ENCODE measurements at regions not wholly inside any gene's neighbourhood (a gene's known extent, or its start where the extent isn't known, plus 50 kb on each side); places are given as distances from the start of the nearest gene placed in this dataset.

DNA sequence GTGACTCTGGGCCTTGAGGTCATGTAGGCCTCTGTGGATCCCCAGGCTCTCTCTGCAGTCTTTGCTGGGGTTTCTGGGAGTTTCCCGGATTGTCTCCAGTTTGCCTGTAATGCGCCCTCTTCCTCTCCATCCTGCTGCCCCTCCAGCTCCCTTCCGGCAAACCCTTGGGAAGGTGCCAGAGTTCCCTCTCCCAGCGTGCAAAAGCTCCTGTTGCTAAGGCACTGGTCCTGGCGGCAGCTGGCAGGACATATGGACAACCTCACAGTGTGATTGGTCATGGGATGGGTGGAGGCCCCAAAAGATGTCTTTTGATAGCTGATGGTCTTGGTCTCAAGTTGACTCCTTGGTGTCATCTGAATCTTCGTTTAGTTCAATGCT is 320.1 kb downstream of the CYP26B1 start:
- Histone ChIP-seq H2BK120ac (ENCODE audit: low read depth, low read length) (no peak overlapping the region), H3K36me3 (replicated peaks in 1 of 2; ENCODE audit: control insufficient read depth in 2 of 2, insufficient read depth in 2 of 2, low read length in 2 of 2) (no peaks in the 10 kb centered on the region), H2BK5ac (ENCODE audit: low read length) (no peak overlapping the region), H2AFZ (ENCODE audit: low read length) (no peak overlapping the region), H3K18ac (ENCODE audit: low read length) (peak overlapping the region; percentile 58), H3K79me1 (ENCODE audit: low read depth, low read length) (no peaks in the 10 kb centered on the region), H3K27ac (replicated peaks; ENCODE audit: low read length) (no peak overlapping the region), H3K4ac (ENCODE audit: low read length) (no peak overlapping the region), H3K27me3 (ENCODE audit: control insufficient read depth in 3 of 3, insufficient read depth in 3 of 3, low read depth in 1 of 3, low read length in 3 of 3) (peaks cover 0 to 4% (median 0%) of the 10 kb centered on the region in 3 experiments), H3K4me3 (ENCODE audit: low read length in 2 of 2) (no peak overlapping the region), H3K4me2 (ENCODE audit: insufficient read depth, low read length, poor library complexity, severe bottlenecking) (no peak overlapping the region), H3K4me1 (ENCODE audit: control insufficient read depth in 2 of 2, insufficient read depth in 1 of 2, low read depth in 1 of 2, low read length in 2 of 2) (no peaks in the 10 kb centered on the region), H4K8ac (ENCODE audit: low read depth, low read length) (no peak overlapping the region), H3K14ac (ENCODE audit: low read length) (no peak overlapping the region), H3K9me3 (replicated peaks in 1 of 2; ENCODE audit: control insufficient read depth in 2 of 2, insufficient read depth in 1 of 2, low read depth in 1 of 2, low read length in 2 of 2) (peaks cover 0 to 2% of the 10 kb centered on the region in 2 donors), H2AK5ac (ENCODE audit: low read depth, low read length) (no peak overlapping the region), H3K23ac (ENCODE audit: low read depth, low read length, poor library complexity) (no peak overlapping the region), H4K91ac (ENCODE audit: low read depth, low read length, poor library complexity) (no peak overlapping the region), H2BK15ac (ENCODE audit: low read length) (no peak overlapping the region), H3K9ac (ENCODE audit: low read depth, low read length, poor library complexity) (no peak overlapping the region), H2BK12ac (ENCODE audit: low read length) (no peak overlapping the region)
- DNase-seq (ENCODE audit: low spot score) = no peak
- WGBS, 2 donors (ENCODE audit: extremely low coverage in 2 of 2, insufficient read length in 2 of 2, insufficient replicate concordance in 1 of 2) = no CpG with 5 or more reads among the region's 6 CpGs

DNA sequence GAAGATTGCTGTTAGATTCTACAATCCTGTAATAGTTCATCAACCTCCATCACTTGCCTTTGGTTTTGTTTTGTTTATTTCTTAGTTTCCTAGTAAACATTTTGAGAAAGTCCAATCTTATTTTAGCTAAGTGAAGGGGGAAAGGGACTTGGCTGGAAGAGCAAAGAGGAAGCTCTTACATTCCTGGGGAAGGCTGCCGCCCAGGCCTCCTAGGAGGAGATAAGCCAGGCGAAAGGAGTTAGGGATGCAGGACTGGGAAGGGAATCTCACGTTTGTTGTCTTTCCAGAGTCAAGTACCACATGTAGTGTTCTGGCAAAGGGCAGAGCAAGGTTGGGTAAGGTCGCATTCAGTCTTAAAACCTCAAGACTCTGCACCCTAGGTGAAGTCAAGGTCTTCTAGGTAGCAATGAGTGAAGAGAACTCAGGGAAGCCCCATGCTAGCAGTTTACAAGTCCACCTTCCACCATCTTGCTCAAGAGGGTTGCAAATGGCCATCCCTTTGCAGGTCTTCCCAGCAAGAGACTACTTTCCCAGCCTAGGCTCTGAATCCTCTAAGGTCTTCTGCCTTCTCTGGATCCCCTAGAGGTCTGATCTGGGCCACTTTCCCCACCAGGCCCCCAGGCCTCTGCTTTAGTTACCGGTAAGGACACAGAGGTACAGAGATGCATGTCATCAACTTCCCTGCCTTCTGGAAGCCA is 320.7 kb downstream of the CYP26B1 start:
- WGBS, 2 donors (ENCODE audit: extremely low coverage in 2 of 2, insufficient read length in 2 of 2, insufficient replicate concordance in 1 of 2) = no CpG with 5 or more reads among the region's 5 CpGs
- no peak overlapping the region for H3K23ac ChIP-seq (ENCODE audit: low read depth, low read length, poor library complexity)
- no peak overlapping the region for H4K91ac ChIP-seq (ENCODE audit: low read depth, low read length, poor library complexity)
- no peak overlapping the region for H3K9ac ChIP-seq (ENCODE audit: low read depth, low read length, poor library complexity)
- H3K36me3 ChIP-seq (replicated peaks in 1 of 2; ENCODE audit: control insufficient read depth in 2 of 2, insufficient read depth in 2 of 2, low read length in 2 of 2) = no peaks in the 10 kb centered on the region
- no peak overlapping the region for H3K4me3 ChIP-seq (ENCODE audit: low read length in 2 of 2)
- no peak for DNase-seq (ENCODE audit: low spot score)
- H3K4ac ChIP-seq (ENCODE audit: low read length) = no peak overlapping the region
- H3K18ac ChIP-seq (ENCODE audit: low read length) = no peak overlapping the region
- no peaks in the 10 kb centered on the region for H3K79me1 ChIP-seq (ENCODE audit: low read depth, low read length)
- no peak overlapping the region for H2BK15ac ChIP-seq (ENCODE audit: low read length)
- no peak overlapping the region for H3K4me2 ChIP-seq (ENCODE audit: insufficient read depth, low read length, poor library complexity, severe bottlenecking)
- H3K9me3 ChIP-seq (replicated peaks in 1 of 2; ENCODE audit: control insufficient read depth in 2 of 2, insufficient read depth in 1 of 2, low read depth in 1 of 2, low read length in 2 of 2) = peaks cover 0 to 2% of the 10 kb centered on the region in 2 donors
- H4K8ac ChIP-seq (ENCODE audit: low read depth, low read length) = no peak overlapping the region
- peaks cover 0 to 4% (median 0%) of the 10 kb centered on the region in 3 experiments for H3K27me3 ChIP-seq (ENCODE audit: control insufficient read depth in 3 of 3, insufficient read depth in 3 of 3, low read depth in 1 of 3, low read length in 3 of 3)
- no peak overlapping the region for H2BK120ac ChIP-seq (ENCODE audit: low read depth, low read length)
- no peak overlapping the region for H2AFZ ChIP-seq (ENCODE audit: low read length)
- no peak overlapping the region for H2BK12ac ChIP-seq (ENCODE audit: low read length)
- H2AK5ac ChIP-seq (ENCODE audit: low read depth, low read length) = no peak overlapping the region
- no peaks in the 10 kb centered on the region for H3K4me1 ChIP-seq (ENCODE audit: control insufficient read depth in 2 of 2, insufficient read depth in 1 of 2, low read depth in 1 of 2, low read length in 2 of 2)
- no peak overlapping the region for H3K14ac ChIP-seq (ENCODE audit: low read length)
- H3K27ac ChIP-seq (replicated peaks; ENCODE audit: low read length) = no peak overlapping the region
- H2BK5ac ChIP-seq (ENCODE audit: low read length) = no peak overlapping the region

DNA sequence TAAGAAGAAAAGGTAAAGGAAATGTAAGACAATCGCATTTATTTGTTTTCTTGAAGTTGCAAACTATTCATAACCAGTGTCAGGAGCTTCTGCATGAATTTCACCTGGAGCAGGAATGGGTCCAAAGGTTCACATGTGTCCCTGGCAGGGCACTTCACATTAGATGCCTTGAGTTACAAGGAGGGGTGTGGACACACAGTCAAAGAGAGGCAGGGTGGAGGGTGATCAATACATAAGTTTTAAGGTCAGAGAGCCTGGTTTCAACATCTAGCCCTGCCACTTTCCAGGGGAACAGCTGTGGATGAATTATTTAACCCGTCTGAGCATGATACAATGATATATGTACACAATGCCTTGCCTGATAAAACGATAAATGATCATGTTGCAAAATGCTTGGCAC is 321.4 kb downstream of the CYP26B1 start:
- no peak overlapping the region for H3K4me2 ChIP-seq (ENCODE audit: insufficient read depth, low read length, poor library complexity, severe bottlenecking)
- peaks cover 0 to 2% of the 10 kb centered on the region in 2 donors for H3K9me3 ChIP-seq (replicated peaks in 1 of 2; ENCODE audit: control insufficient read depth in 2 of 2, insufficient read depth in 1 of 2, low read depth in 1 of 2, low read length in 2 of 2)
- H3K36me3 ChIP-seq (replicated peaks in 1 of 2; ENCODE audit: control insufficient read depth in 2 of 2, insufficient read depth in 2 of 2, low read length in 2 of 2) = no peaks in the 10 kb centered on the region
- no peak overlapping the region for H3K23ac ChIP-seq (ENCODE audit: low read depth, low read length, poor library complexity)
- H2AFZ ChIP-seq (ENCODE audit: low read length) = no peak overlapping the region
- H4K91ac ChIP-seq (ENCODE audit: low read depth, low read length, poor library complexity) = no peak overlapping the region
- H4K8ac ChIP-seq (ENCODE audit: low read depth, low read length) = no peak overlapping the region
- no peak for DNase-seq (ENCODE audit: low spot score)
- no peaks in the 10 kb centered on the region for H3K4me1 ChIP-seq (ENCODE audit: control insufficient read depth in 2 of 2, insufficient read depth in 1 of 2, low read depth in 1 of 2, low read length in 2 of 2)
- peaks cover 0 to 4% (median 0%) of the 10 kb centered on the region in 3 experiments for H3K27me3 ChIP-seq (ENCODE audit: control insufficient read depth in 3 of 3, insufficient read depth in 3 of 3, low read depth in 1 of 3, low read length in 3 of 3)
- H3K14ac ChIP-seq (ENCODE audit: low read length) = no peak overlapping the region
- no peak overlapping the region for H2AK5ac ChIP-seq (ENCODE audit: low read depth, low read length)
- no peak overlapping the region for H3K9ac ChIP-seq (ENCODE audit: low read depth, low read length, poor library complexity)
- H3K79me1 ChIP-seq (ENCODE audit: low read depth, low read length) = no peaks in the 10 kb centered on the region
- H2BK120ac ChIP-seq (ENCODE audit: low read depth, low read length) = no peak overlapping the region
- no peak overlapping the region for H3K4ac ChIP-seq (ENCODE audit: low read length)
- no peak overlapping the region for H2BK15ac ChIP-seq (ENCODE audit: low read length)
- no peak overlapping the region for H2BK12ac ChIP-seq (ENCODE audit: low read length)
- H3K4me3 ChIP-seq (ENCODE audit: low read length in 2 of 2) = no peak overlapping the region
- no peak overlapping the region for H2BK5ac ChIP-seq (ENCODE audit: low read length)
- WGBS, 2 donors (ENCODE audit: extremely low coverage in 2 of 2, insufficient read length in 2 of 2, insufficient replicate concordance in 1 of 2) = no CpG with 5 or more reads among the region's 3 CpGs
- H3K27ac ChIP-seq (replicated peaks; ENCODE audit: low read length) = no peak overlapping the region
- no peak overlapping the region for H3K18ac ChIP-seq (ENCODE audit: low read length)

DNA sequence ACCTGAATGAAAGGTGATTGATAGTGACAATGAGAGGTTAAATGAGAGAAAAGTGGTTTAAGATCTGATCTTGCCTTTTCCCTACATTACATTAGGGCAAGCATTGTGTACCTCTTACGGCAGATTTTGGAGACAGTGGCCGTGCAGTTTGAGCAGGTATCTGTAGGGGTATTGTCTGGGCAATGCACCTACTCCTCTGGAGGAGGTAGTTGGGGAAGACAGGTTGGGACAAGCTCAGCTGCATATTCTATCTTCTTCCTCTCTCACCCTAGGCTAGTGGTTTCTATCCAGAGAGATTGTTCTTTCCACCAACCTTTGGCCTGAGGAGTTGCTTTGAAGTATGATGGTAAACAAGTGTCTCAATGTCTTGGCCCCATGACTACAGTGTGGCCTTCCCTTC is 323.2 kb downstream of the CYP26B1 start:
- H3K4me2 ChIP-seq (ENCODE audit: insufficient read depth, low read length, poor library complexity, severe bottlenecking) = no peak overlapping the region
- no CpG with 5 or more reads among the region's 2 CpGs for WGBS, 2 donors (ENCODE audit: extremely low coverage in 2 of 2, insufficient read length in 2 of 2, insufficient replicate concordance in 1 of 2)
- H3K27ac ChIP-seq (replicated peaks; ENCODE audit: low read length) = no peak overlapping the region
- no peak overlapping the region for H3K14ac ChIP-seq (ENCODE audit: low read length)
- no peaks in the 10 kb centered on the region for H3K4me1 ChIP-seq (ENCODE audit: control insufficient read depth in 2 of 2, insufficient read depth in 1 of 2, low read depth in 1 of 2, low read length in 2 of 2)
- H3K4ac ChIP-seq (ENCODE audit: low read length) = no peak overlapping the region
- peaks cover 0 to 2% of the 10 kb centered on the region in 2 donors for H3K9me3 ChIP-seq (replicated peaks in 1 of 2; ENCODE audit: control insufficient read depth in 2 of 2, insufficient read depth in 1 of 2, low read depth in 1 of 2, low read length in 2 of 2)
- H4K91ac ChIP-seq (ENCODE audit: low read depth, low read length, poor library complexity) = no peak overlapping the region
- no peak overlapping the region for H2AFZ ChIP-seq (ENCODE audit: low read length)
- H2BK120ac ChIP-seq (ENCODE audit: low read depth, low read length) = no peak overlapping the region
- no peaks in the 10 kb centered on the region for H3K36me3 ChIP-seq (replicated peaks in 1 of 2; ENCODE audit: control insufficient read depth in 2 of 2, insufficient read depth in 2 of 2, low read length in 2 of 2)
- no peaks in the 10 kb centered on the region for H3K27me3 ChIP-seq (ENCODE audit: control insufficient read depth in 3 of 3, insufficient read depth in 3 of 3, low read depth in 1 of 3, low read length in 3 of 3)
- H3K4me3 ChIP-seq (ENCODE audit: low read length in 2 of 2) = peak overlapping the region in 1 of 2 donors; percentile 40
- no peaks in the 10 kb centered on the region for H3K79me1 ChIP-seq (ENCODE audit: low read depth, low read length)
- no peak overlapping the region for H2BK15ac ChIP-seq (ENCODE audit: low read length)
- peak overlapping the region; percentile 70 for H3K9ac ChIP-seq (ENCODE audit: low read depth, low read length, poor library complexity)
- H3K23ac ChIP-seq (ENCODE audit: low read depth, low read length, poor library complexity) = no peak overlapping the region
- H3K18ac ChIP-seq (ENCODE audit: low read length) = no peak overlapping the region
- H4K8ac ChIP-seq (ENCODE audit: low read depth, low read length) = no peak overlapping the region
- DNase-seq (ENCODE audit: low spot score) = no peak
- no peak overlapping the region for H2BK5ac ChIP-seq (ENCODE audit: low read length)
- H2BK12ac ChIP-seq (ENCODE audit: low read length) = no peak overlapping the region
- no peak overlapping the region for H2AK5ac ChIP-seq (ENCODE audit: low read depth, low read length)

Measured in neuronal stem cell (in vitro differentiated cells).